Tibial nerve (tissue), 4 donors: ENCODE measurements at regions not wholly inside any gene's neighbourhood (a gene's known extent, or its start where the extent isn't known, plus 50 kb on each side); places are given as distances from the start of the nearest gene placed in this dataset.
A peak's percentile ranks its signal among the peaks of the same experiment; 100 is the strongest.

Experiments used
- DNase-seq, 2 donors: peaks; one replicate each; pipeline ENCODE4 v3.0.0-alpha.2; 2019; ENCODE audit warnings: low spot score in 2 of 2
- H3K27ac ChIP-seq, 4 donors: fragments of 200-600 bp; sonication (generic) in 3 of 4; one replicate each; pipeline ENCODE4 v1.5.1; 2017 to 2019; ENCODE audit warnings: mild to moderate bottlenecking in 1 of 4
- H3K27me3 ChIP-seq, 2 donors: fragments of 200-600 bp; sonication (generic) in 1 of 2; one replicate each; pipeline versions ENCODE4 v1.5.1 to v1.6.0; 2017 to 2019
- H3K36me3 ChIP-seq, 3 donors: fragments of 200-600 bp; sonication (generic); one replicate each; pipeline ENCODE4 v1.5.1; 2018 to 2019
- H3K4me1 ChIP-seq, 4 donors: fragments of 200-600 bp; sonication (generic) in 3 of 4; one replicate each; pipeline ENCODE4 v1.5.1; 2017 to 2019
- H3K4me3 ChIP-seq, 4 donors: fragments of 200-600 bp; sonication (generic) in 3 of 4; one replicate each; pipeline ENCODE4 v1.5.1; 2017 to 2019; ENCODE audit warnings: mild to moderate bottlenecking in 1 of 4, moderate library complexity in 1 of 4
- H3K9me3 ChIP-seq, 4 donors: fragments of 200-600 bp; sonication (generic) in 3 of 4; one replicate each; pipeline ENCODE4 v1.5.1; 2017 to 2019
- EP300 ChIP-seq, 2 donors: sonication (generic); formaldehyde crosslinking; IDR thresholded peaks; one replicate each; pipeline ENCODE4 v1.6.1; 2017; ENCODE audit warnings: antibody characterized with exemption in 2 of 2, mild to moderate bottlenecking in 1 of 2
- POLR2A ChIP-seq, 2 donors: fragments of 450-650 bp; IDR thresholded peaks; one replicate each; pipeline ENCODE4 v1.6.1; 2017; ENCODE audit warnings: antibody characterized with exemption in 2 of 2, mild to moderate bottlenecking in 2 of 2, moderate library complexity in 2 of 2
- WGBS, 2 donors: methylation state at CpG; one replicate each; pipeline ENCODE4 v1.1.5; 2018; 5-methylcytosine and 5-hydroxymethylcytosine counted together
- TF ChIP-seq, protein P1 (sequence below), 5 experiments: fragments of 200-600 bp in 3 of 5; fragments of 450-650 bp in 2 of 5; sonication (generic) in 3 of 5; IDR thresholded peaks; one replicate each; pipeline ENCODE4 v1.5.1; 2016 to 2019; ENCODE audit warnings: antibody characterized with exemption in 5 of 5, mild to moderate bottlenecking in 3 of 5, moderate library complexity in 2 of 5

- TF ChIP-seq POLR2A (IDR thresholded peaks at IDR 0.05), result no peak
- no peak for TF ChIP-seq EP300 (IDR thresholded peaks at IDR 0.05)
- TF ChIP-seq, protein P1, sequence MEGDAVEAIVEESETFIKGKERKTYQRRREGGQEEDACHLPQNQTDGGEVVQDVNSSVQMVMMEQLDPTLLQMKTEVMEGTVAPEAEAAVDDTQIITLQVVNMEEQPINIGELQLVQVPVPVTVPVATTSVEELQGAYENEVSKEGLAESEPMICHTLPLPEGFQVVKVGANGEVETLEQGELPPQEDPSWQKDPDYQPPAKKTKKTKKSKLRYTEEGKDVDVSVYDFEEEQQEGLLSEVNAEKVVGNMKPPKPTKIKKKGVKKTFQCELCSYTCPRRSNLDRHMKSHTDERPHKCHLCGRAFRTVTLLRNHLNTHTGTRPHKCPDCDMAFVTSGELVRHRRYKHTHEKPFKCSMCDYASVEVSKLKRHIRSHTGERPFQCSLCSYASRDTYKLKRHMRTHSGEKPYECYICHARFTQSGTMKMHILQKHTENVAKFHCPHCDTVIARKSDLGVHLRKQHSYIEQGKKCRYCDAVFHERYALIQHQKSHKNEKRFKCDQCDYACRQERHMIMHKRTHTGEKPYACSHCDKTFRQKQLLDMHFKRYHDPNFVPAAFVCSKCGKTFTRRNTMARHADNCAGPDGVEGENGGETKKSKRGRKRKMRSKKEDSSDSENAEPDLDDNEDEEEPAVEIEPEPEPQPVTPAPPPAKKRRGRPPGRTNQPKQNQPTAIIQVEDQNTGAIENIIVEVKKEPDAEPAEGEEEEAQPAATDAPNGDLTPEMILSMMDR (IDR thresholded peaks at IDR 0.05), result no peak
- no peak for DNase-seq
Measured at GRCh38 chr2:14933753-14934152, 301.2 kb downstream of the LRATD1 start.

DNA sequence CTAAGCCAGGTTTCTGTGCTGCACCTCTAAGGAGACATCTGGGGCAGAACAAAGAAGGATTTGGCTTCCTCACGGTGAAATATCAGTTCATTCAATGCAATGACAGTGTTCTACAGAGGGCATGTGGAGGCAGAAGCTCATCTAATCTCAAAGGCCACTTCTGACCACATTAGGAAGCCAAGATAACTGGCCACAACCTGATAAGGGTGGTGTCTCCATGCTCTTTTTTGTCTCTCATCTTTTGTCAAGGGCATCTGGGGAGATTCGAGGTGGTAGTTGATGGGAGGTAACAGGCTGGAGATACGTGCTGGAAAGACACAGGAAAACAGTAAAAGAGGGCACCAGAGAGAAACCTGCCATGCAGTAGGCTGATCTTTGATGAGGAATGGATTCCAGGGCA, 303.9 kb downstream of the LRATD1 start:
- no peak for DNase-seq
- Histone ChIP-seq H3K27me3 (no peaks in the 10 kb centered on the region), H3K9me3 (peaks cover 0 to 22% (median 0%) of the 10 kb centered on the region in 4 donors), H3K27ac (no peak overlapping the region), H3K4me1 (peaks cover 0 to 3% (median 0%) of the 10 kb centered on the region in 4 donors), H3K4me3 (no peak overlapping the region), H3K36me3 (no peaks in the 10 kb centered on the region)
- TF ChIP-seq EP300 (IDR thresholded peaks at IDR 0.05) (no peak), POLR2A (IDR thresholded peaks at IDR 0.05) (no peak)
- TF ChIP-seq, protein P1 (IDR thresholded peaks at IDR 0.05), result no peak
- 69 to 77% methylated on average over 3 of the region's 3 CpGs for WGBS, 2 donors

More at GRCh38 chr2:14933753-14934152, 301.2 kb downstream of the LRATD1 start:
- Histone ChIP-seq H3K27me3 (no peaks in the 10 kb centered on the region), H3K27ac (no peak overlapping the region), H3K4me1 (no peaks in the 10 kb centered on the region), H3K36me3 (no peaks in the 10 kb centered on the region), H3K4me3 (no peak overlapping the region), H3K9me3 (peaks cover 0 to 17% (median 0%) of the 10 kb centered on the region in 4 donors)

DNA sequence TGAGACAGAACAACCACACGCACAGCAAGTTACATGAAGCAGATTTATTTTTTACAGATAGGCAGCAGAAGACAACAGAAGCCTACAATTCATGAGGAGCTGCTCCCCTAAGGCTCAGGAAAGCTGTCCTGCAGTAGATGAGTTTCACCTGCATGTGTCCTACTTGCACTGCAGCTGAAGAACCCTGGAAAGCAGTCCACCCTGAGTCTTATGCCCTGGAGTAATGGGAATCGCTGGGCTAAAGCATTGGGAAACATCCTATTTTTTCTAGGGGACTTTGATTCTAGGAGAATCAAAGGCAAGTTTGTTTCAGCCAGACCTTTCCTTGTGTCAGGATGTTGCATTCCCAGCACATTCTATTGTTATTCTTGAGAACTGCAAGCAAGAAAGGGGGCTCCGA, 304.8 kb downstream of the LRATD1 start:
- no peaks in the 10 kb centered on the region for H3K36me3 ChIP-seq
- H3K4me1 ChIP-seq, result peaks cover 0 to 3% (median 0%) of the 10 kb centered on the region in 4 donors
- H3K4me3 ChIP-seq, result no peak overlapping the region
- H3K27ac ChIP-seq, result no peak overlapping the region
- no peak for DNase-seq
- H3K27me3 ChIP-seq, result no peaks in the 10 kb centered on the region
- H3K9me3 ChIP-seq, result peaks cover 0 to 22% (median 0%) of the 10 kb centered on the region in 4 donors
- TF ChIP-seq, protein P1 (IDR thresholded peaks at IDR 0.05), result no peak
- no peak for TF ChIP-seq EP300 (IDR thresholded peaks at IDR 0.05)
- no peak for TF ChIP-seq POLR2A (IDR thresholded peaks at IDR 0.05)
- WGBS, 2 donors, result 91 to 94% methylated on average over 3 of the region's 3 CpGs

DNA sequence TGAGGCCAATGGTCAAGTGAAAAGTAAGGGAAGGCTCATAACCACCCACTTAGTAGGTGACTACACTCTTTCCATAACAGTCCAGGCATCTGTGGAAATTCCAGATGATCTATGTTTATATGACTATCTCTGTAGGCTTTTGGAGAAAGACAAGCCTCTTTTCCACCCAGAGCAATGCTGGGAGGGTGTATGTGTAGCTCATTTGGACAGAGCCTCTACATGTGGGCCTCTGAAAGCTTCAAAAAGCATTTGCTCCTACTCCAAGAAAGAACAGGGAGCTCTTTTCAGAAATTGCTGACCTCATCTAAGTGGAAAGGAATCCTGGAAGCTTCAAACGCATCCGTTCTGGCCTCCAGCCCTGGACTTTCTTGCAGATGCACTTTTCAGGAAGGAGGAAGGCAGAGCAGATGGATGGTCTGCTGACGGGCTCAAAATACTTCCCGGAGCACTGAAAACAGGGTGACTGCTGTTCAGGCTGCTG, 308.7 kb downstream of the LRATD1 start:
- Histone ChIP-seq H3K4me1 (peaks cover 0 to 3% (median 0%) of the 10 kb centered on the region in 4 donors), H3K9me3 (peaks cover 0 to 36% (median 0%) of the 10 kb centered on the region in 4 donors), H3K27ac (no peak overlapping the region), H3K27me3 (no peaks in the 10 kb centered on the region), H3K36me3 (no peaks in the 10 kb centered on the region), H3K4me3 (no peak overlapping the region)
- TF ChIP-seq, protein P1 (IDR thresholded peaks at IDR 0.05), result no peak
- no peak for TF ChIP-seq POLR2A (IDR thresholded peaks at IDR 0.05)
- no peak for TF ChIP-seq EP300 (IDR thresholded peaks at IDR 0.05)
- peak; percentile 12 to 21 for DNase-seq
- WGBS, 2 donors, result 16 to 20% methylated on average over 4 of the region's 4 CpGs

DNA sequence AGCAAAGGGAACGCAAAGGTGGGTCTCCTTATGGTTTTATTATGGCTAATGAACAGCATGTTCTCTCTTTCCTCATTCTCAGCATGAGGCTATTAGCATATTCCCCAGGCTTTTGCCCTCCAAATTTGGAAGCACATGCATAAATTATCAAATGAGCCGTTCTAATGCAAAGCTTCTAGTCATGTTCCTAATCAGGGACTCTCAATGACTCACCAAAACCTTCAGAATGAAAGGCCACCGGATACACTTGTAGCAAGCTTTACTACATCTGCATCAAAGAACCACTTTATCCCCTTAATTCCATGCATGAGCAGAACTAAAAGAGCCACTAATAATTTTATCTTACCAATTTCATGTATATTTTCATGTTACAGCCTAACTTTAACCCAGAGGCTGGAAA, 310.5 kb downstream of the LRATD1 start:
- WGBS, 2 donors, result 80 to 89% methylated on average over 3 of the region's 3 CpGs
- TF ChIP-seq POLR2A (IDR thresholded peaks at IDR 0.05) (no peak), EP300 (IDR thresholded peaks at IDR 0.05) (no peak)
- TF ChIP-seq, protein P1 (IDR thresholded peaks at IDR 0.05), result no peak
- peaks cover 0 to 24% (median 0%) of the 10 kb centered on the region in 4 donors for H3K9me3 ChIP-seq
- H3K27ac ChIP-seq, result no peak overlapping the region
- H3K4me1 ChIP-seq, result peaks cover 0 to 3% (median 0%) of the 10 kb centered on the region in 4 donors
- no peak for DNase-seq
- no peaks in the 10 kb centered on the region for H3K36me3 ChIP-seq
- no peak overlapping the region for H3K4me3 ChIP-seq
- no peaks in the 10 kb centered on the region for H3K27me3 ChIP-seq
